LNCAP (cell line): ENCODE measurements at regions not wholly inside any gene's neighbourhood (a gene's known extent, or its start where the extent isn't known, plus 50 kb on each side); places are given as distances from the start of the nearest gene placed in this dataset.

ENCODE experiments used
- CTCF ChIP-seq: fragments of 450-650 bp; IDR thresholded peaks from 2 replicates; pipeline ENCODE4 v1.5.1; 2017; ENCODE audit warnings: mild to moderate bottlenecking

GRCh38 chr1:55823541-55824250, 608.5 kb upstream of the USP24 start:
- no peak for TF ChIP-seq CTCF

DNA sequence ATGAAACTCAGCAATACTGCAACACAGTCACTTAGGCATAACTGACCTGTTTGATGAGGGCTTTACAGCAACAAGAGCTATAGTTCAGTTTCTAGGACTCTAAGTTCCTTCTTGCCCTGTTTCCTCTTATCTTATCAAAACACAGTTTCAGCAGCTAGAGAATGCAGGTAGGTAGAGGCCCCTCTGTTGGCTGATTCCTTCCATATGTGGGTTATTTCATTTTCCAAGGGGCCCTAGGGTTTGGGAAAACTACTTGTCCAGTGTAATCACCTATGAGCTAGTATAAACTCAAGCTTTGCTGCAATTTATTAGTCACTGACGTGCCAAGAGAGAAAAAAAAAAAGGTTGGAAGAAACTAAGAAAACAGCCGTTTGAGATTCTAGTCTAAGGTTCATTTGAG, 607.7 kb upstream of the USP24 start:
- no peak for TF ChIP-seq CTCF

GRCh38 chr1:55821234-55821633, 606.1 kb upstream of the USP24 start:
- no peak for TF ChIP-seq CTCF

GRCh38 chr1:55820501-55820900, 605.3 kb upstream of the USP24 start:
- no peak for TF ChIP-seq CTCF

GRCh38 chr1:55819011-55819410, 603.8 kb upstream of the USP24 start:
- TF ChIP-seq CTCF = no peak

GRCh38 chr1:55816456-55817426, 601.6 kb upstream of the USP24 start:
- TF ChIP-seq CTCF = no peak

DNA sequence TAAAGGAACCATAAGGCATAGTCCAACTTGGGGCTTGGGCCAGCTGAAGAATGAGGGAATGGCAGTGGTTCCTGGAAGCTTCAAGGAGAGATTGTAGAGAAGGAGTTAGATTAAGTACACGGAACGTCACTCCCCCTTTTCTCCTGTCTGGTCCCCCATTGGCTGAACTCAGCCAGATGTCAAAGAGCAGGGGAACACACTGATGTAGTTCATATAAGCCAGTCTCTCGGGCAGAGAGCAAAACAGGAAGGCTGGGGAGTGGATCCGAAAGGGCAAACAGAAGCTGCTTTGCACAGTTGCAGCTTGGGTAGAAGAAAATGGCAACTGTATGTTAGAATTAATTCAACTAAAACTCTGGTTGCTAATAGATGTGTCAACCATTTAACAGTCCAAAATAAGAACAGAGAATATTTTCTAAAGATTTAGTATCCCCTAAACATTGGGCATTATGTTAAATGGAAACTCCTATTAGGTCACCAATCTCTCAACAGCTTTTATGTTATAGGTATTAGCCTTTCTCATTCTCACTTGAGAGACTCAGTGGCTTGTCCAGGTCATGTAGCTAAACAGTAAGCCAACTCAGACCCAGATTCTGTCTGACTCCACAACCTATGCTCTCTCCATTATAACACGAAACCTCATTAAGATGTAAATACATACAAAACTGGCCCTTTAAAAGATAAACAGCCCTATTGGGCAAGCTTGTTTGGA, 600.7 kb upstream of the USP24 start:
- TF ChIP-seq CTCF = no peak
